ENCODE measurements at regions not wholly inside any gene's neighbourhood (a gene's known extent, or its start where the extent isn't known, plus 50 kb on each side); places are given as distances from the start of the nearest gene placed in this dataset.

GRCh38 chr4:71156616-71157015 lies 163.2 kb downstream of the DCK start:
- DNase-seq (ENCODE audit: low read depth, low spot score) = no peak

- no peak for DNase-seq (ENCODE audit: low read depth, low spot score)
These were observed 168.9 kb downstream of the DCK start for GRCh38 chr4:71162386-71162785.

- DNase-seq (ENCODE audit: low read depth, low spot score) = no peak
These were observed 169.9 kb downstream of the DCK start for GRCh38 chr4:71163317-71163716.

GRCh38 chr4:71167083-71167482 lies 171.7 kb upstream of the SLC4A4 start:
- no peak for DNase-seq (ENCODE audit: low read depth, low spot score)

- no peak for DNase-seq (ENCODE audit: low read depth, low spot score)
These were observed 167.2 kb upstream of the SLC4A4 start for GRCh38 chr4:71171592-71171991.

GRCh38 chr4:71181332-71181731 lies 157.5 kb upstream of the SLC4A4 start:
- no peak for DNase-seq (ENCODE audit: low read depth, low spot score)

- no peak for DNase-seq (ENCODE audit: low read depth, low spot score)
These were observed 154.5 kb upstream of the SLC4A4 start for GRCh38 chr4:71184195-71184781.

GRCh38 chr4:71185037-71185436 lies 153.8 kb upstream of the SLC4A4 start:
- no peak for DNase-seq (ENCODE audit: low read depth, low spot score)

- DNase-seq (ENCODE audit: low read depth, low spot score) = no peak
These were observed 152.6 kb upstream of the SLC4A4 start for GRCh38 chr4:71186257-71186565.

- DNase-seq (ENCODE audit: low read depth, low spot score) = no peak
These were observed 152.0 kb upstream of the SLC4A4 start for GRCh38 chr4:71186566-71187403.

- DNase-seq (ENCODE audit: low read depth, low spot score) = no peak
These were observed 151.2 kb upstream of the SLC4A4 start for GRCh38 chr4:71187404-71188155.

GRCh38 chr4:71188156-71188640 lies 150.6 kb upstream of the SLC4A4 start:
- DNase-seq (ENCODE audit: low read depth, low spot score) = no peak

GRCh38 chr4:71188951-71189350 lies 149.9 kb upstream of the SLC4A4 start:
- no peak for DNase-seq (ENCODE audit: low read depth, low spot score)

GRCh38 chr4:71189471-71189870 lies 149.3 kb upstream of the SLC4A4 start:
- DNase-seq (ENCODE audit: low read depth, low spot score) = no peak

GRCh38 chr4:71194454-71194853 lies 144.4 kb upstream of the SLC4A4 start:
- DNase-seq (ENCODE audit: low read depth, low spot score) = no peak

GRCh38 chr4:71195924-71196323 lies 142.9 kb upstream of the SLC4A4 start:
- peak; percentile 47 for DNase-seq (ENCODE audit: low read depth, low spot score)

- no peak for DNase-seq (ENCODE audit: low read depth, low spot score)
These were observed 139.9 kb upstream of the SLC4A4 start for GRCh38 chr4:71198958-71199357.

GRCh38 chr4:71201057-71201456 lies 137.8 kb upstream of the SLC4A4 start:
- no peak for DNase-seq (ENCODE audit: low read depth, low spot score)

- no peak for DNase-seq (ENCODE audit: low read depth, low spot score)
These were observed 136.8 kb upstream of the SLC4A4 start for GRCh38 chr4:71201817-71202576.

- no peak for DNase-seq (ENCODE audit: low read depth, low spot score)
These were observed 136.1 kb upstream of the SLC4A4 start for GRCh38 chr4:71202705-71203104.

- DNase-seq (ENCODE audit: low read depth, low spot score) = no peak
These were observed 134.8 kb upstream of the SLC4A4 start for GRCh38 chr4:71204056-71204455.

GRCh38 chr4:71206763-71207162 lies 132.1 kb upstream of the SLC4A4 start:
- no peak for DNase-seq (ENCODE audit: low read depth, low spot score)

Data from iPS DF 19.7 (cell line).